A673 (cell line): ENCODE measurements at regions not wholly inside any gene's neighbourhood (a gene's known extent, or its start where the extent isn't known, plus 50 kb on each side); places are given as distances from the start of the nearest gene placed in this dataset.

Experiments
- CTCF ChIP-seq: fragments of 300-800, 200-600 bp; sonication (generic); conservative IDR thresholded peaks from 2 replicates; pipeline ENCODE4 v1.5.1; 2017; ENCODE audit warnings: low read depth, mild to moderate bottlenecking, antibody characterized with exemption, low read length, moderate library complexity, mixed read lengths
- EZH2 ChIP-seq: fragments of 200-600 bp; sonication (generic); IDR thresholded peaks from 2 replicates; pipeline ENCODE4 v1.6.1; 2017; ENCODE audit warnings: borderline replicate concordance, low read depth, mild to moderate bottlenecking, mixed read lengths, antibody characterized with exemption, low read length; ENCODE audit not compliant: poor library complexity, severe bottlenecking

GRCh38 chrX:26470941-26471340, 255.0 kb downstream of the MAGEB5 start:
- TF ChIP-seq CTCF: no peak
- TF ChIP-seq EZH2: no peak
